Eye (tissue), 1 donor: ENCODE measurements at regions not wholly inside any gene's neighbourhood (a gene's known extent, or its start where the extent isn't known, plus 50 kb on each side); places are given as distances from the start of the nearest gene placed in this dataset.
A peak's percentile ranks its signal among the peaks of the same experiment; 100 is the strongest.
"Not testable (repeated sequence)": the region's sequence is repeated elsewhere in the genome, so short reads cannot be mapped to it uniquely, and the experiment has no call there.

Experiments used
- DNase-seq: peaks from one replicate; pipeline ENCODE4 v3.0.0-alpha.2; 2015

DNA sequence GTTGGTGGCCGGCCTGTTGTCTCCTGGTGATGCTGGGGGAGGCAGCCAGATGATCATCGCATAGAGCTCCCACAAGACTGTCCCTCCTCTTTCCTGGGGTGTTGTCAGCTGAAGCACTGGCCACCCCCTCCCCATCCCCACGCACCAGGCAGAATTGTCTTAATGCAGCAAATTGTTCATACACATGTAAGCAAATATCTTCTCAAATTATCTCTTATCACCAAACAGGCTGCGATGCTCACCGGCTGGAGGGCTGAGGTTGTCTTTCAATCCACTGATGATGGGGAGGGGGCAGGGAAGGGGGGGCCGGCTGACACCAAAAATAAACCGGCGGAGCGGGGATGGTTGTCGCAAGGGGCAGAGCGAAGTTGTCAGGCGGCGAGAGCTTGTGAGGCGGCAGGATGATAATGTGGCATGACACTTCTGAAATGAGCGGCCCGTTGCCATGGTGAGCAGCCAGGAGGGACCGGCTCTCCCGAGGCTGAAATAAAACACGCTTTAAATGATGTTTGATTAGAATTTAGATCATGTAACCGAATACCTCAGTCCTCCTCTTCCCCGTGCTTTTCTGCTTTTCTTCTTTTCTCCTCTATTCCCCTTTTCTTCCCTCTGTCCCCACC lies 59.8 kb downstream of the MRM1 start:
- DNase-seq: peak; percentile 93

- DNase-seq: no peak
These were observed 60.3 kb downstream of the MRM1 start for GRCh38 chr17:36661688-36662087.

DNA sequence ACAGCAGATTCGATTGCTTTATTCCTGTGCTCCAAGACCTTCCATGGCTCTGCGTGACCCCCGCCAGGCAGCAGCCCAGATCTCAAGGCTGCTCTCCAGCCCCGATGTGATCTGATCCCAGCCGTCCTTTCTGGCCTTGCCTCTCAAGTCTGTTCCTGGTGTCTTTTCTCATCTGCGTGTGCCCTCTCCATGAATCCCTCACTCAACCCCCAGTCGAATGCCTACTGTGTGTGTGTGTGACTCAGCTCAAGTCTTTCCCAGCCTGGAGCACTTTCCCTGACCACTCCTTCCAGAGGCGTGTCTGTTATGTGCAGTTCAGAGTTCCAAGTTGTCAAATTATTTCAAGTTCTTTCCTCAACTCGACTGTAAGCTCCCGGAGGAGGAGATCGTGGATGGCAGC lies 64.0 kb downstream of the MRM1 start:
- DNase-seq: no peak

- DNase-seq: no peak
These were observed 66.5 kb downstream of the MRM1 start for GRCh38 chr17:36667922-36668321.

- no peak for DNase-seq
These were observed 67.4 kb downstream of the MRM1 start for GRCh38 chr17:36668824-36669223.

DNA sequence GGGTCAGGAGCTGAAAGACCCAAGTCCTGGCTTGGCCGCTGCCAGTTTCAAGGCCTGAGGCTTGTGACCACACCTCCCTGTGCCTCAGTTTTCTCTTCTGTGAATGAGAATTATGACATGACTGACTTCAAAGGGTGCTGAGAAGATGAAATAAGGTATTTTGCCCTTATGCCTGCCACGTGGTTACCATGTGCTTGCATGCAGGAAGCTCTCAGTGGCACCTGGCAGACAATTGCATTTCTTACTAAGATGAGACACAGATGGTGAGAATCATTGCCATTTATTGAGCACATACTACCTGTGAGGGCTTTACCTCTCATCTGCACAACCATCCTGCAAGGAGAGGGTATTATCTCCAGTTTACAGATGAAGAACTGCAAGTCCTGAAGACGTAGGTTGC lies 69.8 kb downstream of the MRM1 start:
- no peak for DNase-seq

DNA sequence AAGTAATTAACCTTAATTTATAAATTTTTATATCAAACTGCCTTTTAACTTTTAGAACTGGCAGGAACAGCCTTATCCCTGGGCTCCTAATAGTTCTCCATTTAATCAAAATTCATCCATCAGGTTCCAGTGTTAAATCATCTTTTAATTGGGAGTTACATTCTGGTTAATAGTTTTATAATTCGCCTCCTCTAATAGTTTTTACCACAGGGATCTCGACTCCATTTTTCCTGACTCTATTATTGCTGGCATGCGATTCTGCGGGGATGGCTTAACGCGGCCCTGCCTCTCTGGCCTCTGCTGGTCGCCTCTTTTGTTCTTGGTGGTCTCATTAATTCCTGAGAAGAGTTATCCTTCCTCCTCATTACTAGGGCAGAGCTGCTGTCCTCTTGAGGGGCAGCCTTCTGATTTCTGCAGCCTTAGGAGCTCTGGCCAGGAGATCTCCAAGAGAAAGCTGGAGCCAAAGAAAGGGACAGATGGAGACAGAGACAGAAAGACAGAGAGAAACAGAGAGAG lies 71.1 kb downstream of the MRM1 start:
- peak; percentile 63 for DNase-seq

- no peak for DNase-seq
These were observed 71.7 kb downstream of the MRM1 start for GRCh38 chr17:36673068-36673467.

DNA sequence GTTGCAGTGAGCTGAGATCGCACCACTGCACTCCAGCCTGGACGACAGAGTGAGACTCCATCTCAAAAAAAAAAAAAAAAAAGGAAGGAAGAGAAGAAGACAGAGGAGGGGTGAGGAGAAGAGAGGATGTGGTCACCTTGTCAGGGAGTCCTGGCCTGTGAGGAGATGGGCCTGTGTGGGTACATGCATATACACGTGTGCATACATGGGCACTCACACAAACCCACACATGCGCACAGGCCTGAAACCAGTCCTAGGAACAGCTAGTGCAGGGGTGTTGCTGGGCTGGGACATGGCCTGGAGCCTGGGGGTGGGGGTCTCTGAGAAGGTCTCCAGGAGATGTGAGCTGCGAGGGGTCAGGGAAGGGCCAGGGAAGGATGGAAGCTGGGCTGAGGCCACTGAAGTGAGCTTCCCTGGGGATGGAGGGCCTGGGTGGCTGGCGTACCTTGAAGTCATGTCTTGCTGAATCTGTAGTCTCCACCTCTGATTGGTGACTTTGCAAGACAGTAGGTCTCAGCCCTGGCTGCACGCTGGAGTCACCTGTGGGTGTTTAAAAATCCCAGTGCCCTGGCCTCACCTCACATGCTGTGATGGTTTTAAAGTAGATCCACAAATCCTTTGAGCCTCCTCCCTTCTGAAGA lies 72.4 kb downstream of the MRM1 start:
- no peak for DNase-seq

DNA sequence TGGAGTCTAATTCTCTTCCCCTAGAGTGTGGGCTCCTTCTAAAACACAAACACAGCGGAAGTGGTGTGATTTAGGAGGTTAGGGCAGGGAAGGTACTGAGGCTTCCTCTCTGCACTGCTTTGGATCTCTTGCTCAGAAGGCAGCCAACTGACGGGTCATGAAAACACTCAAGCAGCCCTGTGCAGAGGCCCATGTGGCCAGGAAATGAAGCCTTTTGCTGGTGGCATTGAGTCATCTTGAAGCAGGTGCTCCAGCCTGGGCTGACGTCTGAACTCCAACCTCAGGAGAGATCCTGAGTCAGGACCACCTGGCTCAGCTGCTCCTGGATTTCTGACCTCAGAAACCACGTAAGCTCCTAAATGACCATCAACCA lies 72.9 kb downstream of the MRM1 start:
- DNase-seq: no peak

- no peak for DNase-seq
These were observed 73.9 kb downstream of the MRM1 start for GRCh38 chr17:36675250-36675649.

GRCh38 chr17:36675786-36676185 lies 74.4 kb downstream of the MRM1 start:
- no peak for DNase-seq

DNA sequence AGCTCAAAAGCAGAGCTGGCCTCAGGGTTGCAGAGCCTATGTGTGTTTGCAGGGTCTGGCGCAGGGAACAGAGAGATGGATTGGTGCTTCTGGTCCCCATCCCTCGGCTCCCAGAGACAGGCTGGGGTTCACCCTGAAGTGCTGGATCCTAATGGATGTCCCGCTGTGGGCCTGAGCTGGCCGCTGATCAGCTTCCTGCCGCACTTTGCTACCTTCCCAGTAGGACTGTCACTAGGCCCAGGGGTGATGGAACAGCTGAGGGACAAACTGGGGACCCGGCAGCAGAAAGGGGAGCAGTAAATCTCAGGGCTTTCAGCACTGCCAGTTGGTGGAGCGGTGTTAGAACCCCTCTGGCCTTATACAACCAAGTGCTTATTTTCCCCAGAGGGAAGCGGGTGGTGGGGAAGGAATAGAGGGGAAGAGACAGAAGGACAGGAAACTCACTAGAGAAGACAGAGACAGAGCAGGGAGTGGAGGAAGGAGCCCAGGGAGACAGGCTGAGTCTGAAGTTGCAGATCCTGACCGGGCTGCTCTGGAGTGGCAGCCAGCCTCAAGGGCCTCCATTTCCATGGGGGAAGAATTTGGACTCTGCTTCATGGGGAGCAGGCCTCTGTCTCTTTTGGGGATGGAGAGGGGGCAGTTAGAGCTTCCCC lies 78.6 kb downstream of the MRM1 start:
- no peak for DNase-seq

DNA sequence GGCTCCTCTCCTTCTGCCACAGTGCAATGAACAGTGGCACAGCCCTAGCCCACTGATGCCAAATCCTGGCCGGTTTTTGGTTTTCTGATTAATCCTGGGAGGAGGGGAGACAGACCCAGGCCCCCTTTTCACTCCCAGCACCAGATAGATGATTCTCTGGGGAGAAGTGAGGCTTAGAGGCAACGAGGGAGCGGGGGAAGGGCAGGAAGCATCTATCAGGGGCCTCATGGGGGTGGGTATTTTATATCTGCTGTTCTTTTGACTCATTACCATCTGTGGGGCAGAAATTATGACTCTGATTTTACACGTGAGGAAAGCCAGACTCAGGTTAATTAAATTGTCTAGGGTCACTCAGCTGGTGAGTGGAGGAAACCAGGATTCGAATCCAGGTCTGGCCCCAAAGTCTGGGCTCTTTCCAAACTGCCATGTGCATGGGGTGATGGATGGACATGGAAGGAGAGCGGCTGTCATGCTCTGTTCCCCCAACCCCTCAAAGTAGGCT lies 79.4 kb downstream of the MRM1 start:
- no peak for DNase-seq

DNA sequence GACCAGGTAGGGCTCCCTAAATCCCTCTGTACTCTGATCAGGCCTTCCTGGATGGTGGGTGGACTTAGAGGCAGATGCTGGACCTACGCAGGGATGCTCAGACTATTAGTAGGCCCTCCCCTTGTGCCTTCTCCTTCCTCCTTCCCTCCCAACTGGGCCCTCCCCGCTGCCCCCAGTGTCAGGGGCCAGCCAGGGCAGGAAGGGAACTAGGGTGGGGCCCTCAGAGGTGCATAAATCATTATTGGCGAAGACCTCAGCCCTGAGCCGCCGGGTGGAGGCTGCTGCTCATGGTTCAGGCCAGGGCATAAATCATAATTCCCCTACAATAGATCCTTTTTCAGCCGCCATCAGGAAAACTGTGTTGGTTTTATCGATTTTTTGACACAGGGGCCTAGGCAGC lies 81.4 kb downstream of the MRM1 start:
- no peak for DNase-seq

- DNase-seq: no peak
These were observed 82.0 kb downstream of the MRM1 start for GRCh38 chr17:36683387-36683786.

DNA sequence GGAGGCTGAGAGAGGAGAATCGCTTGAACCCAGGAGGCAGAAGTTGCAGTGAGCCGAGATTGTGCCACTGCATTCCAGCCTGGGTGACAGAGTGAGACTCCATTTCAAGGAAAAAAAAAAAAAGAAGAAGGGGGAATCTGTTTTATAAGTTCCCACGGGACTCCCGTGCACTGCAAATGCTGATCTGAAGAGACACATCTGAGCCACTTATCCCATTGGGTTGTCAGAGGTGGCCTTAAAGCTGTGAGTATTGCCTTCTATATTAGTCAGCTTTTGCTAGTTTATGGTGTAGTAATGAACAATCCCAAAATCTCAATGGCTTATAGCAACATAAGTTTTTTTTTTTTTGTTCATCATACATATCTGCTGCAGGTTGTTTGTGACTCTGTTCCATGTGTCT lies 82.8 kb downstream of the MRM1 start:
- peak; percentile 81 for DNase-seq

DNA sequence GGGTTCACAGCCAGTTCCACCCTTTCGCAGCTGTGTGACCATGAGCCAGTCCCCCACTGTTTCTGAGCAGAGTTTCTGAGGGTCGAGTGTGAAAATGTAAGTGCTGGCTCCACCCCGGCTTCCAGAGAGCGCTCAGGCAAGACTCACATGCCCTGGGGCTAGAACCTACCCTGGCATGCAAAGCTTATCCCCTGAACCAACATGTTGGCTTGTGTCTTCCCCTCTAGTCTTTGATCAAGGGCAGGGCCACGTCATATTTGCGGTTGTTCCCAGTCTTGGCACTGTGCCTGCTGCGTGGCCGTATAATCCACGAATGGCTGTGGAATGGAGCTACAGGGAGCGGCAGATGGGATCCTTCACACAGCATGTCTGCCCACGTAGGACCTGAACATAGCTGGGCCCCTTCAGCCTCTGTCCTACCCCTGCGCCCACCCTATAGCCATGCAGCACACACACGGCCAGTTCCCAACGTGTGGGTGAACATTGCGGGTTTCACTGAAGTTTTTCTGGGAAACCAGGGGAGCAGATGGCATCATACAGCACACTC lies 84.8 kb downstream of the MRM1 start:
- DNase-seq: no peak

DNA sequence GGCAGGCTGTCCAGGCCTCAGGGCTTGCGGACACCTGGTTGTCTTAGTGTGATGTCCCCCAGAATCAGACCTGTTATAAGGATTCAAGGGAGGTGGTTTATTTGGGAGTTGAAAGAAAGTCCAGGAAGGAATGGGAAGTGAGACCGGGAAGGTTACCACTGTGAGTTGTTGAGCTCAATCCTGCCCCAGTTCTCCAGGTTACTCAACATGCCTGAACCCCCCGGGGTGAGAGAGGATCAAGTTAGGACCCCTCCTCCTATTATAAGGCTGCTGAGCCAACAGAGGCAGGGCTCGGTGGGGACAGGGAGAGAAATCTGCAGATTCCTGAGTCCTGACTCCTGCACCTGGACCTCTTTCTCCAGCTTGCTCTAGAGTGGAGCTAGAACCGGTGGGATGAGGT lies 86.4 kb downstream of the MRM1 start:
- no peak for DNase-seq

DNA sequence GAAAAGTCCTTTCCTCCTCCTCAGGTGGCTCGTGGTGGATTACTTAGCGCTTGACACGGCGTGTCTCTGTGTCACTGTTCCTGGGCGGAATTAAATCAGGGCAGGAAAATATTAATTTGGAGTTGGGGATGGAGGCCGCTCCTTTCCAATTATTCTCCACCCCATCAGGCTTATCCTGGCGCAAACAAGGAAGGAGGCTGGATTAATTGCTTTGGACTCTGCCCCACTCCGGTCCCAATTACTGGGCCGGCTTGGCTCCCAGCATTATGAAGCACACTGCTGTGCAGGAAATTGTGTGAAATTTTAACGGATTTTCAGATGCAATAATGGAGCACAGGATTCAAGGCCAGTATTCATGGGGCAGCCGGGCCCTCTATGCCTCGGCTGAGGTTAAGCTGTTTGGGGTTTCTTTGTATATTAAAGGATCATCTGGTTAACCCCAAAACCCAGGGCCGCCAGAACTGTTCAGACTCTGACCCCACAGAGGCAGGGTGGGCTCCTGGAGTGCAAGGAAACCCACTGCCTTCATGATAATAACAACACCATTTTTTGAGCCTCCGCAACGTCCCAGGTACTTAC lies 87.8 kb downstream of the MRM1 start:
- DNase-seq: peak; percentile 48

DNA sequence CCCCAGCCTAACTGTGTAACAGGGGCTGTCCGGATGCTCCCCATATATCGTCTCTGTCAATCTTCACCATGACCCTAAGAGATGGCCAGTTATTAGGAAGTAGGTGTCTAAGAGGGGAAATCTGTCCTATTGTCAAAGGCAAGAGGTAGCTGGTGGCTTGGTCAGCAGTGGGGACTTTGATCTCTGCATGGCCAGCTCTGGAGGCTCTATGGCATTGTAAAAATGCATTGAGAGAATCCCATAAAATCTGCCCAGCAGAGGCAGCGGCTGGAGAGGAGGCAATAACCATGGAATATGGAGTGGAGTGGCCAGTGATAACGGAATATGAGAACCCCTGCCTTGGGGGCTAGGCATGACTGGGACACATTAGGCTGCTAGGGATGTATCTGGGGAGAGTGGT lies 88.8 kb downstream of the MRM1 start:
- DNase-seq: no peak

GRCh38 chr17:36691606-36692005 lies 90.2 kb downstream of the MRM1 start:
- no peak for DNase-seq

GRCh38 chr17:36695082-36695481 lies 93.7 kb downstream of the MRM1 start:
- no peak for DNase-seq

DNA sequence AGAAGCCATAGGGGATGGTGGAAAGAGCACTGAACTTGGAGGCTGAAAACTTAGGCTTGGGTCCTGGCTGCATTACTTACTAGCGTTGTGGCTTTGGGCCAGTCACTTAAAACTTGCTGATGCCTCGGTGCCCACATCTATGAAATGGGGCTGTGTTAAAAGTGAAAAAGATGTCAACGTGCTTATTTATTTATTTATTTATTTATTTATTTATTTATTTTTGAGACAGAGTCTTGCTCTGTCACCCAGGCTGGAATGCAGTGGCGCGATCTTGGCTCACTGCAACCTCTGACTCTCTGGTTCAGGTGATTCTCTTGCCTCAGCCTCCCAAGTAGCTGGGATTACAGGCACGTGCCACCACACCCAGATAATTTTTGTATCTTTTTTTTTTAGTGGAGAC lies 94.3 kb downstream of the MRM1 start:
- not testable (repeated sequence) for DNase-seq
